H1 (cell line): ENCODE measurements at regions not wholly inside any gene's neighbourhood (a gene's known extent, or its start where the extent isn't known, plus 50 kb on each side); places are given as distances from the start of the nearest gene placed in this dataset.

ENCODE experiments used
- CTCF ChIA-PET: fragments of 300-600 bp; sonication (Branson Sonifier 250); formaldehyde crosslinking; loops from one replicate; lab custom pipeline; 2021; ENCODE audit not compliant: partially characterized antibody; lab: Charles Lee
- POLR2A ChIA-PET: fragments of 300-600 bp; sonication (Branson Sonifier 250); formaldehyde crosslinking; loops from one replicate; lab custom pipeline; 2021; ENCODE audit warnings: inconsistent platforms; ENCODE audit not compliant: partially characterized antibody; lab: Charles Lee
- DNase-seq, 2 experiments: peaks; one replicate each; pipeline versions ENCODE4 v3.0.0 to v3.0.0-alpha.2; 2010 to 2022; ENCODE audit warnings: low spot score in 2 of 2, low read depth in 1 of 2, mixed read lengths in 1 of 2
- FAIRE-seq: peaks from 2 replicates; lab custom pipeline; 2011; peaks lifted over from hg19 to GRCh38; lab: Jason Lieb, UNC
- H2AFZ ChIP-seq: 2 replicates; pipeline ENCODE4 v1.8.1; 2012; ENCODE audit warnings: low read length, inconsistent platforms
- H2AK5ac ChIP-seq: 2 replicates; pipeline ENCODE4 v1.6.1; 2013; ENCODE audit warnings: low read depth, low read length
- H2BK120ac ChIP-seq: replicated peaks from 2 replicates; pipeline ENCODE3; 2013; ENCODE audit warnings: low read depth, low read length, inconsistent platforms
- H2BK12ac ChIP-seq: 2 replicates; pipeline ENCODE4 v1.6.1; 2013; ENCODE audit warnings: low read depth, low read length
- H2BK15ac ChIP-seq: 2 replicates; pipeline ENCODE4 v1.6.1; 2013; ENCODE audit warnings: low read length
- H2BK20ac ChIP-seq: 2 replicates; pipeline ENCODE4 v1.6.1; 2013; ENCODE audit warnings: low read length
- H2BK5ac ChIP-seq: 2 replicates; pipeline ENCODE4 v1.6.1; 2013; ENCODE audit warnings: low read depth, low read length
- H3K14ac ChIP-seq: 2 replicates; pipeline ENCODE4 v1.6.1; 2013; ENCODE audit warnings: inconsistent platforms; ENCODE audit not compliant: insufficient read length
- H3K18ac ChIP-seq: 2 replicates; pipeline ENCODE4 v1.6.1; 2013; ENCODE audit warnings: low read length; ENCODE audit errors: extremely low read depth
- H3K23ac ChIP-seq: 2 replicates; pipeline ENCODE4 v1.6.1; 2013; ENCODE audit warnings: inconsistent platforms; ENCODE audit not compliant: insufficient read length
- H3K23me2 ChIP-seq: 2 replicates; pipeline ENCODE4 v1.6.1; 2013; ENCODE audit warnings: low read depth, low read length
- H3K27ac ChIP-seq: 2 replicates; pipeline ENCODE4 v1.6.1; 2011; ENCODE audit warnings: low read depth, low read length, inconsistent platforms
- H3K27me3 ChIP-seq, 4 experiments: replicated peaks in 1 of 4; 1 replicate in 1 of 4; 2 replicates in 3 of 4; pipeline versions ENCODE4 v1.6.1 to v1.8.1; 2011 to 2013; ENCODE audit warnings: low read length in 3 of 4, mild to moderate bottlenecking in 3 of 4, inconsistent platforms in 2 of 4, mixed read lengths in 2 of 4, moderate library complexity in 1 of 4; ENCODE audit not compliant: control insufficient read depth in 3 of 4, insufficient read depth in 3 of 4; ENCODE audit errors: extremely low read depth in 1 of 4
- H3K36me3 ChIP-seq, 4 experiments: 2 replicates each; pipeline versions ENCODE4 v1.6.1 to v1.8.1; 2011 to 2013; ENCODE audit warnings: mild to moderate bottlenecking in 4 of 4, low read length in 3 of 4, moderate library complexity in 2 of 4, control low read depth in 1 of 4, inconsistent platforms in 1 of 4; ENCODE audit not compliant: insufficient read depth in 4 of 4, control insufficient read depth in 2 of 4
- H3K4ac ChIP-seq: replicated peaks from 2 replicates; pipeline ENCODE3; 2013; ENCODE audit warnings: low read length, low read depth, mixed read lengths, inconsistent platforms; ENCODE audit not compliant: insufficient read length
- H3K4me1 ChIP-seq, 4 experiments: replicated peaks in 1 of 4; 1 replicate in 1 of 4; 2 replicates in 3 of 4; pipeline versions ENCODE4 v1.6.1 to v1.8.1; 2011 to 2013; ENCODE audit warnings: low read length in 3 of 4, inconsistent platforms in 2 of 4, mixed read lengths in 1 of 4; ENCODE audit not compliant: insufficient read depth in 4 of 4, control insufficient read depth in 3 of 4
- H3K4me2 ChIP-seq, 2 experiments: 2 replicates each; pipeline versions ENCODE4 v1.6.1 to v1.8.1; 2011 to 2013; ENCODE audit warnings: low read depth in 2 of 2, low read length in 2 of 2, control low read depth in 1 of 2, inconsistent platforms in 1 of 2, mild to moderate bottlenecking in 1 of 2; ENCODE audit not compliant: insufficient read depth in 1 of 2
- H3K4me3 ChIP-seq, 4 experiments: fragments of 200-600, 300-600 bp in 1 of 4; sonication (generic), shearing (Covaris generic), sonication (Bioruptor Twin) in 1 of 4; 2 replicates each; pipeline versions ENCODE4 v1.5.1 to v1.8.1; 2011 to 2016; ENCODE audit warnings: low read length in 4 of 4, low read depth in 3 of 4, control low read depth in 2 of 4, inconsistent platforms in 2 of 4, mild to moderate bottlenecking in 2 of 4, mixed read lengths in 1 of 4, moderate library complexity in 1 of 4; ENCODE audit not compliant: insufficient read depth in 2 of 4; ENCODE audit errors: extremely low read depth in 1 of 4
- H3K56ac ChIP-seq: replicated peaks from 2 replicates; pipeline ENCODE3; 2013; ENCODE audit warnings: low read depth, mild to moderate bottlenecking, mixed read lengths, low read length, inconsistent platforms; ENCODE audit not compliant: insufficient read length
- H3K79me1 ChIP-seq: 2 replicates; pipeline ENCODE4 v1.6.1; 2013; ENCODE audit warnings: low read depth, low read length, control low read depth
- H3K79me2 ChIP-seq, 2 experiments: 2 replicates each; pipeline versions ENCODE4 v1.6.1 to v1.8.1; 2012 to 2013; ENCODE audit warnings: low read length in 2 of 2, mild to moderate bottlenecking in 2 of 2, inconsistent platforms in 1 of 2; ENCODE audit not compliant: insufficient read depth in 2 of 2, control insufficient read depth in 1 of 2
- H3K9ac ChIP-seq, 4 experiments: replicated peaks in 1 of 4; 1 replicate in 1 of 4; 2 replicates in 3 of 4; pipeline versions ENCODE4 v1.6.1 to v1.8.1; 2011 to 2013; ENCODE audit warnings: low read depth in 3 of 4, low read length in 3 of 4, control low read depth in 2 of 4, mild to moderate bottlenecking in 2 of 4, moderate library complexity in 2 of 4, inconsistent platforms in 1 of 4; ENCODE audit errors: extremely low read depth in 1 of 4
- H3K9me3 ChIP-seq, 2 experiments: 2 replicates each; pipeline versions ENCODE4 v1.6.1 to v1.8.1; 2012 to 2013; ENCODE audit warnings: mild to moderate bottlenecking in 2 of 2, moderate library complexity in 2 of 2, control low read depth in 1 of 2, inconsistent platforms in 1 of 2, low read depth in 1 of 2, low read length in 1 of 2, mixed read lengths in 1 of 2; ENCODE audit not compliant: insufficient read depth in 2 of 2
- H4K20me1 ChIP-seq, 2 experiments: replicated peaks in 1 of 2; 2 replicates each; pipeline versions ENCODE3 to v1.8.1; 2011 to 2013; ENCODE audit warnings: inconsistent platforms in 2 of 2, low read length in 2 of 2, mild to moderate bottlenecking in 1 of 2; ENCODE audit not compliant: insufficient read depth in 2 of 2, control insufficient read depth in 1 of 2
- H4K5ac ChIP-seq: 2 replicates; pipeline ENCODE4 v1.6.1; 2013; ENCODE audit warnings: low read length, low read depth, mixed read lengths, inconsistent platforms; ENCODE audit not compliant: insufficient read length
- H4K8ac ChIP-seq: 2 replicates; pipeline ENCODE4 v1.8.0; 2013; ENCODE audit warnings: mild to moderate bottlenecking, moderate library complexity, low read length, inconsistent platforms; ENCODE audit not compliant: insufficient read depth; ENCODE audit errors: extremely low read depth
- H4K91ac ChIP-seq: replicated peaks from 2 replicates; pipeline ENCODE3; 2013; ENCODE audit warnings: low read length, mixed read lengths, inconsistent platforms; ENCODE audit not compliant: insufficient read length
- ATF2 ChIP-seq: IDR thresholded peaks from 2 replicates; pipeline ENCODE4 v1.6.1; 2012; ENCODE audit warnings: low read length, inconsistent platforms
- BRCA1 ChIP-seq: IDR thresholded peaks from 2 replicates; pipeline ENCODE4 v1.6.1; 2012; ENCODE audit warnings: low read depth, low read length, improper control_type of control experiment
- CBX5 ChIP-seq: fragments of 300-800, 300-1000 bp; sonication (generic); IDR thresholded peaks from 2 replicates; pipeline ENCODE4 v1.7.1; 2016; ENCODE audit warnings: antibody characterized with exemption, low read length, low read depth
- CREB1 ChIP-seq: IDR thresholded peaks from 2 replicates; pipeline ENCODE4 v1.6.1; 2012; ENCODE audit warnings: inconsistent platforms
- CTBP2 ChIP-seq: IDR thresholded peaks from 2 replicates; pipeline ENCODE4 v1.7.0; 2011; ENCODE audit warnings: borderline replicate concordance, mild to moderate bottlenecking, moderate library complexity, mixed read lengths, low read length; ENCODE audit not compliant: insufficient read depth, insufficient read length
- EP300 ChIP-seq, 2 experiments: IDR thresholded peaks; 1 replicate in 1 of 2; 2 replicates in 1 of 2; pipeline ENCODE4 v1.6.1; 2011 to 2012; ENCODE audit warnings: low read depth in 2 of 2, low read length in 2 of 2, mild to moderate bottlenecking in 2 of 2, borderline replicate concordance in 1 of 2, inconsistent platforms in 1 of 2, moderate library complexity in 1 of 2
- GTF2F1 ChIP-seq: IDR thresholded peaks from 2 replicates; pipeline ENCODE4 v1.6.1; 2012; ENCODE audit warnings: low read depth, low read length, improper control_type of control experiment, borderline replicate concordance
- JUND ChIP-seq: IDR thresholded peaks from 2 replicates; pipeline ENCODE4 v1.6.1; 2011; ENCODE audit warnings: mild to moderate bottlenecking, improper control_type of control experiment, low read length
- KDM1A ChIP-seq: fragments of 200-600, 300-600 bp; sonication (generic); IDR thresholded peaks from 2 replicates; pipeline ENCODE4 v1.7.1; 2016; ENCODE audit warnings: mild to moderate bottlenecking, low read length, borderline replicate concordance
- MAX ChIP-seq: IDR thresholded peaks from 2 replicates; pipeline ENCODE4 v1.6.1; 2012; ENCODE audit warnings: inconsistent platforms
- NANOG ChIP-seq: IDR thresholded peaks from 2 replicates; pipeline ENCODE4 v1.6.1; 2011; ENCODE audit warnings: low read length, low read depth, mild to moderate bottlenecking, inconsistent platforms; ENCODE audit not compliant: insufficient read depth, poor library complexity, severe bottlenecking
- POLR2AphosphoS5 ChIP-seq: IDR thresholded peaks from 2 replicates; pipeline ENCODE4 v1.6.1; 2011; ENCODE audit warnings: low read depth, low read length
- SP4 ChIP-seq: IDR thresholded peaks from 2 replicates; pipeline ENCODE4 v1.6.1; 2012; ENCODE audit warnings: low read length, inconsistent platforms
- TAF1 ChIP-seq: IDR thresholded peaks from 2 replicates; pipeline ENCODE4 v1.6.1; 2011; ENCODE audit warnings: mild to moderate bottlenecking, low read depth, low read length
- WGBS, 2 experiments: shearing (Covaris generic) in 1 of 2; methylation state at CpG; one replicate each; pipeline versions ENCODE4 v1.1.6 to v1.1.7; 2013 to 2015; ENCODE audit warnings: low lambda C conversion rate in 2 of 2, mixed read lengths in 2 of 2, inconsistent platforms in 1 of 2, low coverage in 1 of 2, missing lambda C conversion rate in 1 of 2; ENCODE audit not compliant: insufficient replicate concordance in 2 of 2, insufficient coverage in 1 of 2, insufficient read length in 1 of 2; ENCODE audit errors: extremely low coverage in 1 of 2, missing lambda C conversion rate in 1 of 2; 5-methylcytosine and 5-hydroxymethylcytosine counted together

GRCh38 chr4:19707876-19708275 is 543.8 kb upstream of the SLIT2 start:
- Histone ChIP-seq H3K27me3 (no peaks in the 10 kb centered on the region), H3K4me2 (no peak overlapping the region), H3K9me3 (no peaks in the 10 kb centered on the region), H3K79me2 (no peaks in the 10 kb centered on the region), H2BK5ac (no peak overlapping the region), H4K20me1 (no peaks in the 10 kb centered on the region), H3K4me3 (no peak overlapping the region), H3K4me1 (no peaks in the 10 kb centered on the region), H3K18ac (no peak overlapping the region), H3K23me2 (no peaks in the 10 kb centered on the region), H3K36me3 (no peaks in the 10 kb centered on the region), H3K56ac (no peak overlapping the region), H3K27ac (no peak overlapping the region), H3K79me1 (no peaks in the 10 kb centered on the region), H4K5ac (no peak overlapping the region), H2BK12ac (no peak overlapping the region), H4K8ac (no peak overlapping the region), H2BK120ac (no peak overlapping the region), H3K4ac (no peak overlapping the region), H3K9ac (no peak overlapping the region), H2AK5ac (no peak overlapping the region), H3K23ac (no peak overlapping the region), H4K91ac (no peak overlapping the region), H3K14ac (no peak overlapping the region), H2AFZ (no peak overlapping the region), H2BK15ac (no peak overlapping the region), H2BK20ac (no peak overlapping the region)
- no peak for FAIRE-seq
- DNase-seq, result no peak
- WGBS, 2 experiments, result 69% methylated on average over 1 of the region's 1 CpG; no CpG with 5 or more reads in 1 of the 2 experiments
- POLR2A ChIA-PET, result no interaction called here
- CTCF ChIA-PET, result no interaction called here
- TF ChIP-seq NANOG (no peak), SP4 (no peak), TAF1 (no peak), JUND (no peak), CTBP2 (no peak), POLR2AphosphoS5 (no peak), KDM1A (no peak), CBX5 (no peak), GTF2F1 (no peak), CREB1 (no peak), EP300 (IDR thresholded peaks at IDR 0.05; ENCODE audit: borderline replicate concordance in 1 of 2, low read depth in 2 of 2, low read length in 2 of 2) (no peak), BRCA1 (no peak), ATF2 (no peak), MAX (no peak)
